IMR-90 (cell line): ENCODE measurements at regions not wholly inside any gene's neighbourhood (a gene's known extent, or its start where the extent isn't known, plus 50 kb on each side); places are given as distances from the start of the nearest gene placed in this dataset.

ENCODE experiments used
- ATAC-seq: fragments of 200-7000 bp; cut with Tn5 transposase; 2 replicates; pipeline ENCODE4 v1.9.1; 2020; ENCODE audit warnings: low read depth, mild to moderate bottlenecking, moderate library complexity
- BruUV-seq: library from RNA; stranded (reverse); fragments of 400-500 nt; replicated peaks from 2 replicates; lab custom pipeline; 2021; lab: Mats Ljungman, UMichigan
- CTCF ChIA-PET: fragments of 300-600 bp; formaldehyde crosslinking; extraction: SDS; loops from one replicate; lab custom pipeline; 2021; ENCODE audit warnings: antibody characterized with exemption; lab: Yijun Ruan, JAX
- POLR2A ChIA-PET: fragments of 300-600 bp; sonication (Branson Sonifier 250); formaldehyde crosslinking; loops from one replicate; lab custom pipeline; 2022; ENCODE audit warnings: antibody characterized with exemption; ENCODE audit not compliant: unreplicated experiment; lab: Charles Lee
- DNase-seq: peaks from one replicate; pipeline ENCODE4 v3.0.0; 2013
- H2AFZ ChIP-seq: replicated peaks from 2 replicates; pipeline ENCODE3; 2013; ENCODE audit warnings: low read length, mild to moderate bottlenecking; ENCODE audit not compliant: poor library complexity
- H2AK5ac ChIP-seq: 2 replicates; pipeline ENCODE4 v1.6.1; 2013; ENCODE audit warnings: low read depth, low read length, inconsistent platforms
- H2AK9ac ChIP-seq: replicated peaks from 2 replicates; pipeline ENCODE3; 2013; ENCODE audit warnings: mild to moderate bottlenecking, low read depth, low read length, moderate library complexity; ENCODE audit not compliant: poor library complexity
- H2BK120ac ChIP-seq: 2 replicates; pipeline ENCODE4 v1.6.1; 2013; ENCODE audit warnings: low read depth, low read length, inconsistent platforms
- H2BK15ac ChIP-seq: 3 replicates; pipeline ENCODE4 v1.6.1; 2013; ENCODE audit warnings: low read depth, low read length, inconsistent platforms
- H2BK20ac ChIP-seq: 2 replicates; pipeline ENCODE4 v1.6.1; 2013; ENCODE audit warnings: low read depth, mild to moderate bottlenecking, inconsistent platforms, low read length, moderate library complexity
- H2BK5ac ChIP-seq: 2 replicates; pipeline ENCODE4 v1.6.1; 2013; ENCODE audit warnings: mild to moderate bottlenecking, low read depth, low read length, inconsistent platforms; ENCODE audit not compliant: poor library complexity, severe bottlenecking
- H3K14ac ChIP-seq: replicated peaks from 2 replicates; pipeline ENCODE4 v1.6.1; 2013; ENCODE audit warnings: low read depth, low read length, inconsistent platforms
- H3K18ac ChIP-seq: 2 replicates; pipeline ENCODE4 v1.6.1; 2013; ENCODE audit warnings: low read depth, low read length, control low read depth
- H3K23ac ChIP-seq: 2 replicates; pipeline ENCODE4 v1.6.1; 2013; ENCODE audit warnings: low read depth, low read length, inconsistent platforms
- H3K27ac ChIP-seq: 2 replicates; pipeline ENCODE4 v1.5.1; 2013; ENCODE audit warnings: mild to moderate bottlenecking, control low read depth, low read length; ENCODE audit not compliant: insufficient read depth
- H3K27me3 ChIP-seq: 2 replicates; pipeline ENCODE4 v1.6.1; 2013; ENCODE audit warnings: low read length; ENCODE audit not compliant: control insufficient read depth, insufficient read depth
- H3K36me3 ChIP-seq: 2 replicates; pipeline ENCODE4 v1.6.1; 2013; ENCODE audit warnings: low read length, mixed read lengths; ENCODE audit not compliant: control insufficient read depth, insufficient read depth
- H3K4ac ChIP-seq: 2 replicates; pipeline ENCODE4 v1.6.1; 2013; ENCODE audit warnings: low read depth, low read length, inconsistent platforms
- H3K4me1 ChIP-seq: 2 replicates; pipeline ENCODE4 v1.6.1; 2013; ENCODE audit warnings: low read length, mixed read lengths; ENCODE audit not compliant: control insufficient read depth, insufficient read depth
- H3K4me2 ChIP-seq: 2 replicates; pipeline ENCODE4 v1.6.1; 2013; ENCODE audit warnings: low read depth, mild to moderate bottlenecking, control low read depth, low read length, moderate library complexity
- H3K4me3 ChIP-seq: 2 replicates; pipeline ENCODE4 v1.5.1; 2013; ENCODE audit warnings: low read depth, mild to moderate bottlenecking, control low read depth, low read length, moderate library complexity; ENCODE audit not compliant: insufficient read depth
- H3K56ac ChIP-seq: 2 replicates; pipeline ENCODE4 v1.6.1; 2013; ENCODE audit warnings: low read length, inconsistent platforms; ENCODE audit not compliant: insufficient read depth; ENCODE audit errors: extremely low read depth
- H3K79me1 ChIP-seq, 2 experiments: 2 replicates each; pipeline ENCODE4 v1.6.1; 2013; ENCODE audit warnings: low read length in 2 of 2, inconsistent platforms in 1 of 2, low read depth in 1 of 2
- H3K9ac ChIP-seq: 2 replicates; pipeline ENCODE4 v1.6.1; 2013; ENCODE audit warnings: low read depth, low read length, control low read depth
- H3K9me1 ChIP-seq: 2 replicates; pipeline ENCODE4 v1.6.1; 2013; ENCODE audit warnings: low read length, inconsistent platforms; ENCODE audit not compliant: insufficient read depth
- H3K9me3 ChIP-seq: 2 replicates; pipeline ENCODE4 v1.6.1; 2013; ENCODE audit warnings: low read length; ENCODE audit not compliant: control insufficient read depth, insufficient read depth
- H4K20me1 ChIP-seq: 2 replicates; pipeline ENCODE4 v1.6.1; 2013; ENCODE audit warnings: low read length, inconsistent platforms; ENCODE audit not compliant: insufficient read depth
- H4K5ac ChIP-seq: 2 replicates; pipeline ENCODE4 v1.6.1; 2013; ENCODE audit warnings: mild to moderate bottlenecking, low read depth, low read length, control low read depth
- H4K8ac ChIP-seq, 2 experiments: 2 replicates each; pipeline ENCODE4 v1.6.1; 2013; ENCODE audit warnings: low read depth in 2 of 2, low read length in 2 of 2, control low read depth in 1 of 2, inconsistent platforms in 1 of 2
- H4K91ac ChIP-seq: 2 replicates; pipeline ENCODE4 v1.6.1; 2013; ENCODE audit warnings: low read depth, low read length, inconsistent platforms; ENCODE audit not compliant: insufficient read depth
- BHLHE40 ChIP-seq: fragments of 150-350 bp; IDR thresholded peaks from 2 replicates; pipeline ENCODE4 v1.6.1; 2016; ENCODE audit warnings: mild to moderate bottlenecking, low read depth, low read length
- CHD1 ChIP-seq: IDR thresholded peaks from 2 replicates; pipeline ENCODE4 v1.6.1; 2012; ENCODE audit warnings: low read depth, low read length, improper control_type of control experiment
- MAFK ChIP-seq: IDR thresholded peaks from 2 replicates; pipeline ENCODE4 v1.6.1; 2012; ENCODE audit warnings: low read depth, low read length, improper control_type of control experiment
- RAD21 ChIP-seq: IDR thresholded peaks from 2 replicates; pipeline ENCODE4 v1.6.1; 2012; ENCODE audit warnings: low read length, improper control_type of control experiment
- WGBS, 2 experiments: methylation state at CpG; one replicate each; pipeline versions ENCODE4 v1.1.5 to v1.1.7; 2013; ENCODE audit warnings: missing lambda C conversion rate in 2 of 2; ENCODE audit not compliant: insufficient read length in 1 of 2; ENCODE audit errors: extremely low coverage in 2 of 2; 5-methylcytosine and 5-hydroxymethylcytosine counted together
- dilution Hi-C: fragments of 300-500 bp; cut with HindIII; formaldehyde crosslinking; loops from one replicate; pipeline ENCODE4 v1.14.3; 2018; ENCODE audit warnings: low sequenced_read_pairs; ENCODE audit not compliant: unreplicated experiment
- in situ Hi-C: fragments of 300-500 bp; cut with MboI; formaldehyde crosslinking; loops from 3 replicates; pipeline ENCODE4 v1.14.3; 2019; ENCODE audit warnings: low sequenced_read_pairs, inconsistent platforms, mixed read lengths
- intact Hi-C: fragments of 100-400 bp; cut with micrococcal nuclease; formaldehyde crosslinking; loops from 2 replicates; pipeline ENCODE4 v1.10.0; 2022

DNA sequence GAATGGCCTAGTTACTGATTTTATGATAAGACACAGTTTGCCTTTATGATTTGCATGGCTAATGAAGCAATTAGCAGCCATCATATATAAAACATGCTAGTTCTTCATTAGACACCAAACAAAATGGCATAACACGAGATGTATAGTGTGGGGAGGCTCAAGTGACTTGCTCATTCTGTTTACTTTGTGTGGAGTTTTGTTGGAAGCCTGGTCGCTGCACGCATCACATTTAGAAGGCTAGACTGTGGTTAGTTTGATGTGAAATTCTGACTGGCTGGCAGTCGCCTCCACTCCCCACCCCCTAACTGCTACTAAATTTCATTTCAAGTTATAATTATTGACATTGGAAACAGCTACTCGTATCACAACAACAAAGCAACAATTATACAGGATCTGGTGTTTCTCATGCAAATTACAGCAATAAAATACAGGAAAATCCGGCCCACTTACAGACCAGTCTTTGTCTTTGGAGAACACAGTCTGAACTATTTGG lies 356.1 kb downstream of the LMO4 start (continued):
- TF ChIP-seq BHLHE40 (peak; percentile 49), RAD21 (no peak; the same call in 1 of the 2 replicates)

DNA sequence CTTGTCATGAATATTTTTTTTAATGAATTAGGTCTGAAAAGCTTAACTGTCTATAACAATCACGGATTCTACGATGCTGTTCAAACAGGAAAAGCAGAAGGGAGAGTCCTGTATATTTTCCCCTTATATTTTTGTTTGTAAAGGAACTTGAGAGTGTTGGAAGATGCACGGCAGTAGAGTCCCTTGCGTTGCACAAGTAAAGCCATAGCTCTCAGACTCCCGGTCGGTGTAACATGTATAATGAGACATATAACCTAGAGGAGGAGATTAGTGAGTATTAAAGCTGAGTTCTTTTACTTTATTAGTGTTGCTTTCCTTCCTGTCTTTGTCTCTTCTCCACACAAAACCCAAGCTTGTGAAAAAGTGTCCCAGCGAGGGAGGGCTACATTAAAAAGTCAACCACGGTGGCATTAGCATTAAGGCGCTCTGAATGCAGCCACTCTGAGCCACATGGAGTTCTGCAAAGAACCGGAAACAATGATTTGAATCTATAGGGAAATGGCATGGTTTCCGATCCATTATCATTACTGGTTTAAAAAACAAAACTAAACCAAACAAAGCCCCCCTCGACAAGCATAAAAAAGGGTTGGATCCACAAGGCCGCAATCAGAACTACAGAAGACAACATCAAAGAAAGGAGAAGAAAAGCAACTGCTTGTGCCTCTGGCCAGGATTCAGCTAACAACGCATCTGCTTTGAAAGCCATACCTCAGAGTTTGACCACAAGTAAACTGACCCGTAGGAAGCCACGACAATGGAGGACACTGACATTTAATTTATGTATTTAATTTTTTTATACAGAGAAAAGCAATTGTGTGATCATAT lies 356.8 kb downstream of the LMO4 start:
- intact Hi-C loops (loop anchor here (2.0 kb wide), 1 partner anchor 355 kb away; no protein-coding TSS in a partner anchor), dilution Hi-C loops (no loop called here)

More for the DNA sequence above, 356.8 kb downstream of the LMO4 start:
- ChIA-PET CTCF (interaction anchor here (1.6 kb wide), 1 partner anchor 268 kb away, joined by 4 read pairs; no protein-coding TSS in a partner anchor), POLR2A (interaction anchor here (0.8 kb wide), 1 partner anchor 355 kb away, joined by 3 read pairs; no protein-coding TSS in a partner anchor)
- no CpG with 5 or more reads among the region's 16 CpGs for WGBS, 2 experiments
- Histone ChIP-seq H3K4me1 (peaks cover 10% of the 10 kb centered on the region), H2AK9ac (no peak overlapping the region), H3K79me1 (no peaks in the 10 kb centered on the region), H2BK15ac (peak overlapping the region; percentile 3; the same call in 1 of the 3 replicates), H3K56ac (0 out of 2 replicates have a peak overlapping the region, but pooled peaks have one; percentile 1), H3K18ac (peak overlapping the region; percentile 18), H3K27me3 (no peaks in the 10 kb centered on the region), H3K23ac (peak overlapping the region; percentile 49), H3K9me3 (no peaks in the 10 kb centered on the region), H3K27ac (peak overlapping the region; percentile 51; the same call in 1 of the 2 replicates), H2AFZ (peak overlapping the region; percentile 70), H3K4ac (peak overlapping the region; percentile 49), H2BK120ac (peak overlapping the region; percentile 95), H3K9me1 (no peaks in the 10 kb centered on the region; the same call in 1 of the 2 replicates), H4K20me1 (no peaks in the 10 kb centered on the region), H4K91ac (peak overlapping the region; percentile 5; the same call in 1 of the 2 replicates), H2AK5ac (no peak overlapping the region), H4K5ac (peak overlapping the region; percentile 66), H2BK5ac (peak overlapping the region; percentile 33), H4K8ac (peak overlapping the region; percentile 17 to 38; a peak in 3 of 4 replicates), H3K14ac (peak overlapping the region; percentile 23), H3K4me3 (no peak overlapping the region), H2BK20ac (peak overlapping the region; percentile 64), H3K36me3 (no peaks in the 10 kb centered on the region), H3K4me2 (peak overlapping the region; percentile 97), H3K9ac (peak overlapping the region; percentile 34)
- ATAC-seq (peak; percentile 28), DNase-seq (peak; percentile 40)
- in situ Hi-C loops = loop anchor here (10.0 kb wide), 1 partner anchor 259 kb away; no protein-coding TSS in a partner anchor
- TF ChIP-seq CHD1 = no peak
- no peak for TF ChIP-seq MAFK
- no TSS peak for BruUV-seq
